Activated CD4-positive, CD25-positive, alpha-beta regulatory T cell treated with anti-CD3 and anti-CD28 coated beads, Interleukin-2, amount 50 U/mL, for 16 hours (primary cell): ENCODE measurements at regions not wholly inside any gene's neighbourhood (a gene's known extent, or its start where the extent isn't known, plus 50 kb on each side); places are given as distances from the start of the nearest gene placed in this dataset.
"Not testable (repeated sequence)": the region's sequence is repeated elsewhere in the genome, so short reads cannot be mapped to it uniquely, and the experiment has no call there.

ENCODE experiments used
- DNase-seq: peaks from one replicate; pipeline ENCODE4 v3.0.0-alpha.2; 2020; ENCODE audit warnings: low read depth, low spot score

DNA sequence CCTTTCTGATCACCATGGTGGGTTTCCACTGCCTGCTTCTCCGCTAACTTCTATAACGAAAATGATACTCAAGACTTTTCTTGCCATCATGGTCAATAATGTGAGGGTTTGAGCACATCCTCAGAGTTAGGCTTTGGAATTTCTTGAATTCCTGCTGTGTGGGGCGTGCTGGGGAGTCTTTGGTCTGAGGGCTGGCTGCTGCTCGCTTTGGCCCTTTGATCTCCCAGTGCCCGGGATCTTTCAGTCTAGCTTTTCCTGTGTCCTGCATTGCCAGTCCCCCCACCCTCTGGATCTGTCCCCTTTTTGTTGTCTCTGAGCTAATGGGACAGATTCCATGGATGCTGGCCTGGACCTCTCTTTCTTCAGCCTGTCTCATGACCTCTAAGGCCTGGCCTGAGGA is 182.6 kb downstream of the NPIPA7 start:
- DNase-seq, result not testable (repeated sequence)

DNA sequence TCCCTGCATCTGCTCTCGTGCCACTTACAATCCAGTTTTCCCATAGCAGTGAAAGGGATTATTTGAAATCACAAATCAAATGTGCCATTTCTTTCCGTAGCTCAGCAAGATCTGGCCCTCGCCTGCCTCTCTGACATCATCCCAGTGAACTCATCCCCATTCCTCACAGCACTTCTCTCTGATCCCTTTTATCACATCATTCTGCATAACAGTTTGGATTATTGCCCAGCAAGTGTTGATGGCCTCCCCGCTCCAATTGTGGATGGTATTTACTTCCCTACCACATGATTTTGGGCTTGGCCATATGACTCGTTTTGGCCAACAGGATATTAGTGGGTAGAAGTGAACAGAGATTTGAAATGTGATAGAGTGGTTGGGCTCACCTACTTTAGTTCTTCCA is 185.0 kb downstream of the NPIPA7 start:
- not testable (repeated sequence) for DNase-seq

GRCh38 chr16:16565326-16565725 is 186.4 kb downstream of the NPIPA7 start:
- not testable (repeated sequence) for DNase-seq

GRCh38 chr16:16570055-16570454 is 191.1 kb downstream of the NPIPA7 start:
- not testable (repeated sequence) for DNase-seq

DNA sequence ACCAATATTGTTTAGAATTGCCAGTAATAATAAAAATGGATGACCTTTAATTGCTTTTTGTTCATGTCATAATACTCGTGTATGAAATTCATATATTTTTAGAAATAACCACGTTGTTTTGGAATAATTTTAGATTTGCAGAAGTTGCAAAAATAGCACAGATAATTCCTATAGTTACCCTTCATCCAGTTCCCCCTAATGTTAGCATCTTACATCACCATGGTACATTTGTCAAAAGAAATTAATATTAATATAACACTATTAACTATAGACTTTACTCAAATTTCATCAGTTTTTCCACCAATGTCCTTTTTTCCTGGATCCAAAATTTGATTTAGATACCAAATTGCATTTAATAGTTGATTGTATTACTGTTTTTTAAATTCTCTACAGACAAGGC is 191.9 kb downstream of the NPIPA7 start:
- not testable (repeated sequence) for DNase-seq

DNA sequence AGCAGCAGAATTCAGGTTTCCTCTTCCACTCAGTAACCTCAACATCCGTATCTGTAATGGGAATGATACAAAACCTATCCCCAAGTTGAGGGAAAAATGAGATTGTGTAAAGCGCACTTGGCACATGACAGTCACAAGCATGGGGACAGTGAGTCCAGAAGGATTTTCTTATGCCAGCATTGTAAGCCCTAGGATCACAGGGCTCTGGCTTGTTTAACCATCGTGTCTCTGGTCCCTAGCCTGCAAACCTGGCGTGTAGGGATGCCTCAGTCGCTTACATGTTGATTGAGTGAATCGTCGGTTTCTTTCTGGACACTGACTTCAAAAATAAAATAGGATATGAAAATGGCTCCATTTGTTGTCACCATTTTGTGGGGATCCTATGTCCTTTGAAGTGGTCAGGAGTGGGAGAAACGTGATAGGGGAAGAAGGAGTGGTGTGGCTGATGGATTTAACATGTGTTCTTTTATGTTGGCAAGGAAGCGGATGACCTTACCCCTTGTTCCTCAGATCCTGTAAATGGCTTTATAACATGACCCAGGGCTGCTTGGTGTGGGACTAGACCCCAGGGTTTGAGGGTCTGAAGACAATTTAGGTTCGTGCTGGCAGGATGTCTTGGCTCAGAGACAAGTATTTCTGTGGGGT is 193.3 kb downstream of the NPIPA7 start:
- DNase-seq, result not testable (repeated sequence)

DNA sequence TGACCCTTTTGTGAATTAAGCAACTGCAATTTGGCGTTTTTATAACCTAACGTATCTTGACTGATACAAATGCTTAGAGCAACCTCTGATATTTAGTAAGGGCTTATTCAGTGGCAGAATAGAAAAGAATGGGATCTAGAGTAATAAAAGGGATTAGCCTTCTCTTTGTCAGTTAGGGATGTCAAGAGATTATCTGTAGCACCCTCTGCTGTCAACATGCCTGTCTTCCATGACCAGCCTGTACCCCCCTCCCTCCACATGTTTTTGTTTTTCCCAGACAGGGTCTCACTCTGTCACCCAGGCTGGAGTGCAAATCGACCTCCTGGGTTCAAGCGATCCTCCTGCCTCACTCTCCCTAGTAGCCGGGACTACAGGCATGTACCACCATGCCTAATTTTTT is 198.1 kb downstream of the NPIPA7 start:
- not testable (repeated sequence) for DNase-seq

- DNase-seq, result no peak
Observed at GRCh38 chr16:16578701-16579100, 199.8 kb downstream of the NPIPA7 start.

DNA sequence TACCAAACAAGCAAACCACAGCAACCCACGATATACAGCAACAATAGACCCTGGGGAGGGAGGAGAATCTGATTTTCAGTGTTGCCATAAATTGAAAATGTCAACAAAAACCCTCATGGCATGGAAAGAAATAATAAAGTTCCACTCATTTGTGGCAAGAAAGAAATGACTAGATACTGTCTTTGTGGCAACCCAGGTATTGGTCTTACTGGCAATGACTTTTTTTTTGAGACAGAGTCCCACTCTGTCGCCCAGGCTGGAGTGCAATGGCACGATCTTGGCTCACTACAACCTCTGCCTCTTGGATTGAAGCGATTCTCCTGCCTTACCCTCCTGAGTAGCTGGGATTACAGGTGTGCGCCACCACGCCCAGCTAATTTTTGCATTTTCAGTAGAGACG is 204.0 kb downstream of the NPIPA7 start:
- DNase-seq, result not testable (repeated sequence)

GRCh38 chr16:16586073-16586651 is 207.2 kb downstream of the NPIPA7 start:
- not testable (repeated sequence) for DNase-seq

GRCh38 chr16:16586969-16587368 is 208.0 kb downstream of the NPIPA7 start:
- DNase-seq, result not testable (repeated sequence)

GRCh38 chr16:16588436-16588835 is 209.5 kb downstream of the NPIPA7 start:
- not testable (repeated sequence) for DNase-seq

- not testable (repeated sequence) for DNase-seq
Observed at GRCh38 chr16:16590654-16591318, 211.8 kb downstream of the NPIPA7 start.

DNA sequence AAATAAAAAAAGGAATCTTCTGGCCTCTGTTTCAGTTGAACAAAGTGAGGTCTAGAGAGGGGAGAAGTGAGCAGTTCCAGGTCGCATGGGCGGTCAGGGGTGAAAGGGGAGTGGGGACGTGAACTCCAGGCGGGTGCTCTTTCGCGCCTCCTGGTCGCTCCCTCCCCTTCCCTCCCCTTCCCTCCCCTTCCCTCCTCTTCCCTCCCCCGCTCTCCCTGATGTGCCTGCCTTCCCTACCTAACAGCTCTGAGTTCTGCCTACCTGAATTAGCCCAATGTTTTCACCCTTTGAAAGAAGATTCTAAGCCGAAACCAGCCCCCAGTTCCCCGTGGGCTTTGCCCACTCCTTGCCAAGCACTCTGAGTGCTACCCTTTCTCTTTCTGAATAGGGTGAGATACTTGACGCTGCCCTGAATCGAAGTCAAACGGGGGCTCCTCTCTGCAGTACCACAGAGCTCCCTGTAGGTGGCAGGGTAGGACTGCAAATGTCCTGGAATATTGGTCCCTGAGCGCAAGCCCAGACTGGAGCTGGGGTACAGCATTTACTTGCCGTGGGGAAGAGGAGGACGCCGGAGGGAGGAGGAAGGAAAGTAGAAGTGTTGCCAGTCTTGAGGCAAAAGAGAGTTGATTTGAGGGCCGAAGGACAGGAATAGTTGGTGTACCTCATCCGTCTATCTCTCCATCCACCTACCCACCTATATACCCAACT is 214.4 kb downstream of the NPIPA7 start:
- peak; percentile 1 for DNase-seq

- not testable (repeated sequence) for DNase-seq
Observed at GRCh38 chr16:16595029-16595718, 216.2 kb downstream of the NPIPA7 start.

- not testable (repeated sequence) for DNase-seq
Observed at GRCh38 chr16:16601239-16601638, 222.3 kb downstream of the NPIPA7 start.

GRCh38 chr16:16607401-16608082 is 228.6 kb downstream of the NPIPA7 start:
- not testable (repeated sequence) for DNase-seq

GRCh38 chr16:16609627-16610026 is 230.7 kb downstream of the NPIPA7 start:
- DNase-seq, result not testable (repeated sequence)

GRCh38 chr16:16610389-16610967 is 231.5 kb downstream of the NPIPA7 start:
- not testable (repeated sequence) for DNase-seq

DNA sequence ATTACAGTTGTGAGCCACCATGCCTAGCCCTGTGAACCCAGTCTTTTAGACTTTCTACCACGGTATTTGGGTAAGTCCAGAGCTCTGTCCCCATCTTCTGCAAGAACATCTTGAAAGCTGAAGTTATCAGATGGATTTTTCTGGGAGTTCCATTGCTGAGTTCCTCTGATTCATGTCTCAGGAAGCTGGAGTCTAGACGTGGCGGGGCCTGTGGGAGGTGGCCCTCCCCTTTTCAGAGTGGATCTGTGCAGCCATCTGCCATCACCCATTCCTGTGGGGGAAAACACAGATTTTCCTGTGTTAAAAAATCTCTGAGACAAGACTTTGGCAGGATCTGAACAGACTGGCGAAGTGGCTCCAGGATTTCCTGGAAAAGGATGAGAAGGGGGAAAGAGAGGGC is 234.3 kb downstream of the NPIPA7 start:
- not testable (repeated sequence) for DNase-seq

DNA sequence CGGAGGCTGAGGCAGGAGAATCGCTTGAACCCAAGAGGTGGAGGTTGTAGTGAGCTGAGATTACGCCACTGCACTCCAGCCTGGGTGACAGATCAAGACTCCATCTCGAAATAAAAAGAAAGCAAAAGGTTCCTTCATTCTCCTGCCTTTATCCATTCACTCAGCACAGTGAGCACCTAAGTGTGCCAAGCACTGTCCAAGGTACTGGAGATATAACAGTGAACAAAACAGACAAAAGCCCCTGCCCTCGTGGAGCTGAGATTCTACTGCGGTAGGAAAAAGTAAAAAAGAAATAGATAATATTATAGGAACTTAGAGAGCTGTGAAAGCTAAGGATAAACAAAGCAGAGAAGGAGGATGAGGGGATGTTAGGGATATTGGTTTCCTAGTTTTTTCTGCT is 235.5 kb downstream of the NPIPA7 start:
- not testable (repeated sequence) for DNase-seq
